SH-SY5Y (cell line): ENCODE measurements at regions not wholly inside any gene's neighbourhood (a gene's known extent, or its start where the extent isn't known, plus 50 kb on each side); places are given as distances from the start of the nearest gene placed in this dataset.

Experiments used
- GATA2 ChIP-seq: IDR thresholded peaks from 2 replicates; pipeline ENCODE4 v1.6.1; 2011; ENCODE audit warnings: mild to moderate bottlenecking, low read depth, low read length
- GATA3 ChIP-seq: IDR thresholded peaks from 2 replicates; pipeline ENCODE4 v1.6.1; 2011; ENCODE audit warnings: low read depth, mild to moderate bottlenecking, low read length, moderate library complexity

GRCh38 chr20:57797401-57797800 is 87.6 kb upstream of the PMEPA1 start:
- TF ChIP-seq GATA3: no peak
- no peak for TF ChIP-seq GATA2
